ENCODE measurements at regions not wholly inside any gene's neighbourhood (a gene's known extent, or its start where the extent isn't known, plus 50 kb on each side); places are given as distances from the start of the nearest gene placed in this dataset.

GRCh38 chr18:78629426-78629825 lies 350.2 kb upstream of the SALL3 start (continued):
- no peak for TF ChIP-seq KIAA2018 (CRISPR knock-in tag; IDR thresholded peaks at IDR 0.05; ENCODE audit: borderline replicate concordance)
- TF ChIP-seq RBFOX2 (IDR thresholded peaks at IDR 0.05; ENCODE audit: low read depth, low read length): no peak
- TF ChIP-seq NFKBIZ (CRISPR knock-in tag; IDR thresholded peaks at IDR 0.05): no peak
- TF ChIP-seq ZBTB14 (CRISPR knock-in tag; IDR thresholded peaks at IDR 0.05): no peak
- no peak for TF ChIP-seq SMARCE1 (IDR thresholded peaks at IDR 0.05; ENCODE audit: borderline replicate concordance)
- no peak for TF ChIP-seq SOX13 (IDR thresholded peaks at IDR 0.05)
- TF ChIP-seq SOX13 (CRISPR knock-in tag; conservative IDR thresholded peaks at IDR 0.05 in 1 of 2, IDR thresholded peaks at IDR 0.05 in 1 of 2): no peak
- TF ChIP-seq MLLT10 (CRISPR knock-in tag; IDR thresholded peaks at IDR 0.05): no peak
- TF ChIP-seq ZBTB34 (CRISPR knock-in tag; IDR thresholded peaks at IDR 0.05): no peak
- no peak for TF ChIP-seq ZNF777 (CRISPR knock-in tag; IDR thresholded peaks at IDR 0.05)
- TF ChIP-seq ZNF776 (CRISPR knock-in tag; IDR thresholded peaks at IDR 0.05): no peak

Measured in HepG2 (cell line).